Progenitor cell of endocrine pancreas (in vitro differentiated cells): ENCODE measurements at regions not wholly inside any gene's neighbourhood (a gene's known extent, or its start where the extent isn't known, plus 50 kb on each side); places are given as distances from the start of the nearest gene placed in this dataset.

Experiments used
- DNase-seq: peaks from one replicate; pipeline ENCODE4 v3.0.0; 2021; ENCODE audit warnings: low spot score; ENCODE audit not compliant: unreplicated experiment
- H3K27ac Mint-ChIP-seq: 2 replicates; pipeline ENCODE4 v1.8.0; 2021; ENCODE audit warnings: mild to moderate bottlenecking, moderate library complexity, mixed read lengths
- H3K27me3 Mint-ChIP-seq: 2 replicates; pipeline ENCODE4 v1.8.0; 2021; ENCODE audit warnings: mixed read lengths
- H3K36me3 Mint-ChIP-seq: 2 replicates; pipeline ENCODE4 v1.8.0; 2022; ENCODE audit warnings: mixed read lengths; ENCODE audit not compliant: insufficient read depth
- H3K4me1 Mint-ChIP-seq: 2 replicates; pipeline ENCODE4 v1.8.0; 2021; ENCODE audit warnings: low read depth, mixed read lengths
- H3K4me3 Mint-ChIP-seq: 2 replicates; pipeline ENCODE4 v1.8.0; 2021; ENCODE audit warnings: low read depth, mild to moderate bottlenecking, moderate library complexity, mixed read lengths
- H3K9me3 Mint-ChIP-seq: 2 replicates; pipeline ENCODE4 v1.8.0; 2021; ENCODE audit warnings: low read depth, mixed read lengths
- CTCF ChIP-seq: fragments of 200-600 bp; sonication (generic); IDR thresholded peaks from one replicate; pipeline ENCODE4 v1.5.0; 2021; ENCODE audit warnings: antibody characterized with exemption, mild to moderate bottlenecking; ENCODE audit not compliant: unreplicated experiment

GRCh38 chr14:98477935-98478334 lies 794.1 kb downstream of the BCL11B start:
- Mint-ChIP-seq H3K27me3 (no peaks in the 10 kb centered on the region), H3K4me3 (no peak overlapping the region), H3K27ac (no peak overlapping the region), H3K9me3 (no peaks in the 10 kb centered on the region), H3K36me3 (no peaks in the 10 kb centered on the region), H3K4me1 (no peaks in the 10 kb centered on the region)
- DNase-seq: no peak
- no peak for TF ChIP-seq CTCF

- Mint-ChIP-seq H3K4me1 (no peaks in the 10 kb centered on the region), H3K27ac (no peak overlapping the region), H3K4me3 (no peak overlapping the region), H3K36me3 (no peaks in the 10 kb centered on the region), H3K27me3 (no peaks in the 10 kb centered on the region), H3K9me3 (peaks cover 13% of the 10 kb centered on the region)
- TF ChIP-seq CTCF: no peak
- no peak for DNase-seq
Observed at GRCh38 chr14:98489115-98489514, 782.9 kb downstream of the BCL11B start.

GRCh38 chr14:98494582-98494981 lies 777.4 kb downstream of the BCL11B start:
- no peak for DNase-seq
- Mint-ChIP-seq H3K9me3 (no peaks in the 10 kb centered on the region), H3K27ac (no peak overlapping the region), H3K4me1 (no peaks in the 10 kb centered on the region), H3K36me3 (no peaks in the 10 kb centered on the region), H3K27me3 (peaks cover 4% of the 10 kb centered on the region), H3K4me3 (no peak overlapping the region)
- TF ChIP-seq CTCF: no peak

GRCh38 chr14:98498019-98498885 lies 773.7 kb downstream of the BCL11B start:
- Mint-ChIP-seq H3K27ac (no peak overlapping the region), H3K36me3 (no peaks in the 10 kb centered on the region), H3K27me3 (peaks cover 4% of the 10 kb centered on the region), H3K4me1 (no peaks in the 10 kb centered on the region), H3K9me3 (no peaks in the 10 kb centered on the region), H3K4me3 (no peak overlapping the region)
- no peak for DNase-seq
- no peak for TF ChIP-seq CTCF

- no peak for TF ChIP-seq CTCF
- DNase-seq: no peak
- H3K27ac Mint-ChIP-seq: no peak overlapping the region
- no peaks in the 10 kb centered on the region for H3K4me1 Mint-ChIP-seq
- H3K4me3 Mint-ChIP-seq: no peak overlapping the region
- H3K27me3 Mint-ChIP-seq: peaks cover 7% of the 10 kb centered on the region
- H3K9me3 Mint-ChIP-seq: no peaks in the 10 kb centered on the region
- H3K36me3 Mint-ChIP-seq: no peaks in the 10 kb centered on the region
Observed at GRCh38 chr14:98501335-98501734, 770.7 kb downstream of the BCL11B start.
